Kidney (tissue), 13 donors: ENCODE measurements at regions not wholly inside any gene's neighbourhood (a gene's known extent, or its start where the extent isn't known, plus 50 kb on each side); places are given as distances from the start of the nearest gene placed in this dataset.

Source experiments
- DNase-seq, 5 donors: peaks; one replicate each; pipeline ENCODE4 v3.0.0-alpha.2; 2013 to 2020
- FAIRE-seq: peaks from 2 replicates; lab custom pipeline; 2012; peaks lifted over from hg19 to GRCh38; lab: Jason Lieb, UNC
- H3K27ac ChIP-seq, 2 donors: one replicate each; pipeline ENCODE4 v1.7.0; 2013; ENCODE audit warnings: low read depth in 2 of 2, low read length in 2 of 2, inconsistent platforms in 1 of 2
- H3K27me3 ChIP-seq: one replicate; pipeline ENCODE4 v1.7.1; 2013; ENCODE audit warnings: low read length, inconsistent platforms; ENCODE audit not compliant: control insufficient read depth, insufficient read depth
- H3K36me3 ChIP-seq, 3 donors: one replicate each; pipeline versions ENCODE4 v1.7.0 to v1.7.1; 2013; ENCODE audit warnings: low read length in 3 of 3, control low read depth in 1 of 3, inconsistent platforms in 1 of 3; ENCODE audit not compliant: insufficient read depth in 3 of 3, control insufficient read depth in 2 of 3
- H3K4me1 ChIP-seq, 3 donors: one replicate each; pipeline versions ENCODE4 v1.7.0 to v1.7.1; 2013; ENCODE audit warnings: low read length in 3 of 3, inconsistent platforms in 1 of 3, low read depth in 1 of 3; ENCODE audit not compliant: control insufficient read depth in 2 of 3, insufficient read depth in 2 of 3
- H3K4me3 ChIP-seq, 3 donors: one replicate each; pipeline versions ENCODE4 v1.7.0 to v1.8.1; 2013; ENCODE audit warnings: low read length in 3 of 3, control low read depth in 1 of 3, inconsistent platforms in 1 of 3
- H3K9ac ChIP-seq, 3 donors: one replicate each; pipeline versions ENCODE4 v1.7.0 to v1.7.1; 2013; ENCODE audit warnings: low read length in 3 of 3, control low read depth in 1 of 3, inconsistent platforms in 1 of 3
- H3K9me3 ChIP-seq, 3 donors: one replicate each; pipeline versions ENCODE4 v1.7.0 to v1.7.1; 2013; ENCODE audit warnings: low read length in 3 of 3, control low read depth in 1 of 3, inconsistent platforms in 1 of 3; ENCODE audit not compliant: control insufficient read depth in 2 of 3, insufficient read depth in 1 of 3
- CTCF ChIP-seq: IDR thresholded peaks from 3 replicates; pipeline ENCODE4 v1.5.1; 2012; ENCODE audit warnings: mild to moderate bottlenecking, moderate library complexity, borderline replicate concordance; ENCODE audit not compliant: insufficient read depth; ENCODE audit errors: extremely low read depth
- intact Hi-C: fragments of 100-400 bp; cut with DNase I; formaldehyde crosslinking; loops from one replicate; pipeline ENCODE4 v1.11.1; 2022
- donor health status: control.
- donor health status: control.
- donor health status: control.
- donor health status: control.
- donor health status: control.
- donor health status: DM: yes; HTN: yes; CAD: no.
- donor health status: Normal renal cell carcinoma (clear cell type).

GRCh38 chr2:44851518-44851917 lies 90.0 kb upstream of the SIX3 start:
- Histone ChIP-seq H3K9ac (no peak overlapping the region), H3K36me3 (no peaks in the 10 kb centered on the region), H3K9me3 (no peaks in the 10 kb centered on the region), H3K4me3 (no peak overlapping the region), H3K27me3 (no peaks in the 10 kb centered on the region), H3K27ac (no peak overlapping the region), H3K4me1 (no peaks in the 10 kb centered on the region)
- TF ChIP-seq CTCF: no peak
- DNase-seq: no peak
- intact Hi-C loops: no loop called here
- FAIRE-seq: no peak

DNA sequence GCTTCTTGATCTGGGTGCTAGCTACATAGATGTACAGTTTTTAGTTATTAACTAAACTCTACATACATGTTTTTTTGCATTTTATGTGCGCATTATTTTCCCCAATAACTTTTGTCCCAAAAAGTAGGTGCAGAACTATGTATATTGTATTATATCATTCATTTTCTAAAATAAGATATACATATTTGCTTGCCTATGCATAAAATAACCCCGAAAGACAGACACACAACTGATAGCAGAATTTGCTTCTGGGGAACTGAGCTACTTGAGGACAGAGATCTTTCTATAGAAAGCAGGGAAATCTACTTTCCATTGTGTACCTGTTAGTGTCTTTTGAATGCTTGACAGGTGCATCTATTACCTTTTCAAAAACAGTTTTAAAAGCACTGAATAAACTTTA lies 88.9 kb upstream of the SIX3 start:
- H3K27ac ChIP-seq: no peak overlapping the region
- TF ChIP-seq CTCF: no peak
- H3K27me3 ChIP-seq: no peaks in the 10 kb centered on the region
- H3K4me3 ChIP-seq: no peak overlapping the region
- no peaks in the 10 kb centered on the region for H3K36me3 ChIP-seq
- H3K4me1 ChIP-seq: no peaks in the 10 kb centered on the region
- DNase-seq: no peak
- intact Hi-C loops: no loop called here
- H3K9me3 ChIP-seq: no peaks in the 10 kb centered on the region
- H3K9ac ChIP-seq: no peak overlapping the region
- no peak for FAIRE-seq

DNA sequence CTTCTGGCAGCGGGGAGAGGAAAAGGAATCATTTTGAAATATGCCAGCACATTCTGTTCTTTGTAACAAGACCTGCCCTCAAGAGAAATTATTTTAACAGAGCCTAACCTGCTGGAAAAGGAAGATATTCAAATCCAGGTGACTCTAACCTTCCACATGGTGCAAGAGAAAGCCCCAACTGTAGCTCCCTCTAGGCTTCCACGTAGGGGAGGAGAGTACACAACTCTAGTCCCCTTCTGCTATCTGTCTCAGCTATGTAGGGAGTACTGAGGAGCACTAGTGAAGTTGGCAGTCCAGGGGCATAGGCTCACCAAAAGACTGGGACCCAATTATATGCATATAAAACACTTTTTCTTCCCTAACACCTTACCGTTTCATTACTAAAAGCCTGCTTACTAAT lies 82.2 kb upstream of the SIX3 start:
- TF ChIP-seq CTCF: no peak
- no peak overlapping the region for H3K27ac ChIP-seq
- peaks cover 0 to 3% (median 0%) of the 10 kb centered on the region in 3 donors for H3K9me3 ChIP-seq
- DNase-seq (no peak), FAIRE-seq (no peak)
- intact Hi-C loops: no loop called here
- no peaks in the 10 kb centered on the region for H3K36me3 ChIP-seq
- no peak overlapping the region for H3K9ac ChIP-seq
- no peaks in the 10 kb centered on the region for H3K27me3 ChIP-seq
- no peak overlapping the region for H3K4me3 ChIP-seq
- H3K4me1 ChIP-seq: no peaks in the 10 kb centered on the region

GRCh38 chr2:44866152-44866551 lies 75.3 kb upstream of the SIX3 start:
- Histone ChIP-seq H3K27ac (no peak overlapping the region), H3K36me3 (no peaks in the 10 kb centered on the region), H3K27me3 (no peaks in the 10 kb centered on the region), H3K9me3 (no peaks in the 10 kb centered on the region), H3K9ac (no peak overlapping the region), H3K4me3 (no peak overlapping the region), H3K4me1 (no peaks in the 10 kb centered on the region)
- intact Hi-C loops: no loop called here
- TF ChIP-seq CTCF: no peak
- DNase-seq: no peak
- no peak for FAIRE-seq
